ENCODE measurements at regions not wholly inside any gene's neighbourhood (a gene's known extent, or its start where the extent isn't known, plus 50 kb on each side); places are given as distances from the start of the nearest gene placed in this dataset.

GRCh38 chr5:174175716-174176268 lies 130.3 kb downstream of the NSG2 start:
- no peak for TF ChIP-seq POLR2A (IDR thresholded peaks at IDR 0.05)
- TF ChIP-seq CTCF (IDR thresholded peaks at IDR 0.05), result no peak
